ENCODE measurements at regions not wholly inside any gene's neighbourhood (a gene's known extent, or its start where the extent isn't known, plus 50 kb on each side); places are given as distances from the start of the nearest gene placed in this dataset.

DNA sequence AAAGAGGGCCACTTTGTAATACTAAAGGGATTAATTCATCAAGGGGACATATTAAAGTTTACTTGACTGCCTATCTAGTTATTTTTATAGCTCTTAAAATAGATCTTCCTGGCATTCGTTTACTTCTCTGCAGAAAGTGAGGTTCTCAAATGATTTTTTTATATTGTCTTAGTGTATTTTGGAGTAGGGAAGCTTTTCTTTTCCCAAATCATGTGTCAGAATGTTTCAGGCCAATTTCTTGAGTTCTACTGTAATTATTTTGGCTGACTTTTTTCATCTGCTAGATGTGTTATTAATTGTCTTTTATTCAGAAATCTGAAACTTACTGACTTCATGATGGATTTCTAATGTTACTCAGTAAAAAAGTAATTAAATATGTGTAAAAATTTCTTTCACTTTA, 60.2 kb upstream of the FBXL7 start:
- TF ChIP-seq, protein P1, sequence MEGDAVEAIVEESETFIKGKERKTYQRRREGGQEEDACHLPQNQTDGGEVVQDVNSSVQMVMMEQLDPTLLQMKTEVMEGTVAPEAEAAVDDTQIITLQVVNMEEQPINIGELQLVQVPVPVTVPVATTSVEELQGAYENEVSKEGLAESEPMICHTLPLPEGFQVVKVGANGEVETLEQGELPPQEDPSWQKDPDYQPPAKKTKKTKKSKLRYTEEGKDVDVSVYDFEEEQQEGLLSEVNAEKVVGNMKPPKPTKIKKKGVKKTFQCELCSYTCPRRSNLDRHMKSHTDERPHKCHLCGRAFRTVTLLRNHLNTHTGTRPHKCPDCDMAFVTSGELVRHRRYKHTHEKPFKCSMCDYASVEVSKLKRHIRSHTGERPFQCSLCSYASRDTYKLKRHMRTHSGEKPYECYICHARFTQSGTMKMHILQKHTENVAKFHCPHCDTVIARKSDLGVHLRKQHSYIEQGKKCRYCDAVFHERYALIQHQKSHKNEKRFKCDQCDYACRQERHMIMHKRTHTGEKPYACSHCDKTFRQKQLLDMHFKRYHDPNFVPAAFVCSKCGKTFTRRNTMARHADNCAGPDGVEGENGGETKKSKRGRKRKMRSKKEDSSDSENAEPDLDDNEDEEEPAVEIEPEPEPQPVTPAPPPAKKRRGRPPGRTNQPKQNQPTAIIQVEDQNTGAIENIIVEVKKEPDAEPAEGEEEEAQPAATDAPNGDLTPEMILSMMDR (conservative IDR thresholded peaks at IDR 0.05; ENCODE audit: low read depth, low read length): no peak
- no peak for TF ChIP-seq EZH2 (IDR thresholded peaks at IDR 0.05; ENCODE audit: low read length, unreplicated experiment)

Data from PC-3 (cell line).